Endothelial cell of umbilical vein (primary cell): ENCODE measurements at regions not wholly inside any gene's neighbourhood (a gene's known extent, or its start where the extent isn't known, plus 50 kb on each side); places are given as distances from the start of the nearest gene placed in this dataset.

Experiments
- BruUV-seq: library from RNA; stranded (reverse); fragments of 400-500 nt; replicated peaks from 2 replicates; lab custom pipeline; 2021; lab: Mats Ljungman, UMichigan
- CTCF ChIA-PET: fragments of 300-600, 350-600 bp; sonication (Branson Sonifier 250); formaldehyde crosslinking; loops from one replicate; lab custom pipeline; 2021; ENCODE audit warnings: antibody characterized with exemption, inconsistent platforms; lab: Charles Lee
- POLR2A ChIA-PET: fragments of 300-600, 350-600 bp; sonication (Branson Sonifier 250); formaldehyde crosslinking; loops from one replicate; lab custom pipeline; 2021; ENCODE audit warnings: antibody characterized with exemption, inconsistent platforms; lab: Charles Lee
- DNase-seq: peaks from one replicate; pipeline ENCODE4 v3.0.0-alpha.2; 2011; ENCODE audit warnings: low read depth, low spot score
- FAIRE-seq: peaks from 2 replicates; lab custom pipeline; 2011; peaks lifted over from hg19 to GRCh38; lab: Jason Lieb, UNC
- H2AFZ ChIP-seq: 2 replicates; pipeline ENCODE4 v1.6.0; 2012; ENCODE audit warnings: low read depth, low read length, control low read depth, inconsistent platforms
- H3K27ac ChIP-seq: 2 replicates; pipeline ENCODE4 v1.5.1; 2011; ENCODE audit warnings: low read depth, mild to moderate bottlenecking, control low read depth, low read length, moderate library complexity; ENCODE audit not compliant: insufficient read depth
- H3K27me3 ChIP-seq, 2 experiments: 2 replicates each; pipeline versions ENCODE4 v1.6.0 to v1.6.1; 2011; ENCODE audit warnings: low read length in 2 of 2, mixed read lengths in 1 of 2; ENCODE audit not compliant: control insufficient read depth in 2 of 2, insufficient read depth in 2 of 2
- H3K36me3 ChIP-seq, 2 experiments: 2 replicates in 1 of 2; 3 replicates in 1 of 2; pipeline ENCODE4 v1.5.1; 2011; ENCODE audit warnings: low read length in 2 of 2, mild to moderate bottlenecking in 1 of 2, moderate library complexity in 1 of 2; ENCODE audit not compliant: control insufficient read depth in 2 of 2, insufficient read depth in 2 of 2; ENCODE audit errors: extremely low read depth in 1 of 2
- H3K4me1 ChIP-seq: 3 replicates; pipeline ENCODE4 v1.5.1; 2011; ENCODE audit warnings: mild to moderate bottlenecking, low read length; ENCODE audit not compliant: control insufficient read depth, insufficient read depth; ENCODE audit errors: extremely low read depth
- H3K4me2 ChIP-seq: 2 replicates; pipeline ENCODE4 v1.6.1; 2011; ENCODE audit warnings: low read length, control low read depth, mixed read lengths; ENCODE audit not compliant: insufficient read depth
- H3K4me3 ChIP-seq, 3 experiments: fragments of 200-600 bp in 1 of 3; sonication (generic), shearing (Covaris generic) in 1 of 3; replicated peaks in 1 of 3; 2 replicates each; pipeline ENCODE4 v1.5.1; 2011 to 2016; ENCODE audit warnings: control low read depth in 3 of 3, low read length in 3 of 3, mild to moderate bottlenecking in 2 of 3, inconsistent platforms in 1 of 3, low read depth in 1 of 3, moderate library complexity in 1 of 3; ENCODE audit not compliant: insufficient read depth in 1 of 3
- H3K79me2 ChIP-seq: 2 replicates; pipeline ENCODE4 v1.6.0; 2012; ENCODE audit warnings: low read length, inconsistent platforms; ENCODE audit not compliant: control insufficient read depth, insufficient read depth
- H3K9ac ChIP-seq: replicated peaks from 2 replicates; pipeline ENCODE3; 2011; ENCODE audit warnings: low read length, control low read depth; ENCODE audit not compliant: insufficient read depth; ENCODE audit errors: extremely low read depth
- H3K9me1 ChIP-seq: replicated peaks from 3 replicates; pipeline ENCODE4 v1.6.0; 2011; ENCODE audit warnings: mild to moderate bottlenecking, low read length; ENCODE audit not compliant: control insufficient read depth, insufficient read depth; ENCODE audit errors: extremely low read depth
- H3K9me3 ChIP-seq: replicated peaks from 2 replicates; pipeline ENCODE4 v1.5.1; 2012; ENCODE audit warnings: low read length, inconsistent platforms; ENCODE audit not compliant: control insufficient read depth, insufficient read depth
- H4K20me1 ChIP-seq: replicated peaks from 2 replicates; pipeline ENCODE3; 2011; ENCODE audit warnings: mild to moderate bottlenecking, low read length; ENCODE audit not compliant: control insufficient read depth, insufficient read depth; ENCODE audit errors: extremely low read depth
- FOS ChIP-seq: IDR thresholded peaks from 2 replicates; pipeline ENCODE4 v1.6.1; 2011; ENCODE audit warnings: mild to moderate bottlenecking, low read length, moderate library complexity, borderline replicate concordance; ENCODE audit not compliant: insufficient read depth
- GATA2 ChIP-seq: IDR thresholded peaks from 2 replicates; pipeline ENCODE4 v1.7.0; 2011; ENCODE audit warnings: low read depth, mild to moderate bottlenecking, moderate library complexity, mixed read lengths, low read length; ENCODE audit not compliant: insufficient read length, insufficient read depth
- JUN ChIP-seq: IDR thresholded peaks from 2 replicates; pipeline ENCODE4 v1.6.1; 2011; ENCODE audit warnings: borderline replicate concordance, low read depth; ENCODE audit not compliant: insufficient read length, insufficient read depth
- POLR2A ChIP-seq: IDR thresholded peaks from 2 replicates; pipeline ENCODE4 v1.6.1; 2012; ENCODE audit warnings: low read depth, mild to moderate bottlenecking, control low read depth, low read length
- POLR2AphosphoS5 ChIP-seq: IDR thresholded peaks from 2 replicates; pipeline ENCODE4 v1.6.1; 2012; ENCODE audit warnings: low read depth, mild to moderate bottlenecking, control low read depth, low read length, moderate library complexity; ENCODE audit not compliant: insufficient read depth
- dilution Hi-C: fragments of 300-500 bp; cut with MboI; formaldehyde crosslinking; loops from one replicate; pipeline ENCODE4 v1.15.0; 2019; ENCODE audit warnings: low sequenced_read_pairs; ENCODE audit not compliant: extremely low pct_ligation_motif_present
- intact Hi-C: fragments of 100-400 bp; cut with micrococcal nuclease; formaldehyde crosslinking; loops from one replicate; pipeline ENCODE4 v1.10.0; 2022
- TF ChIP-seq, protein P1 (sequence below): IDR thresholded peaks from 2 replicates; pipeline ENCODE4 v1.6.1; 2011; ENCODE audit not compliant: insufficient read depth, insufficient read length
- TF ChIP-seq, protein P2 (sequence below), 2 donors: IDR thresholded peaks; 1 replicate in 1 of 2; 2 replicates in 1 of 2; pipeline ENCODE4 v1.5.1; 2011; ENCODE audit warnings: low read length in 2 of 2, mild to moderate bottlenecking in 2 of 2, moderate library complexity in 2 of 2, control low read depth in 1 of 2, inconsistent platforms in 1 of 2, low read depth in 1 of 2; ENCODE audit not compliant: insufficient read depth in 1 of 2; ENCODE audit errors: extremely low read depth in 1 of 2

DNA sequence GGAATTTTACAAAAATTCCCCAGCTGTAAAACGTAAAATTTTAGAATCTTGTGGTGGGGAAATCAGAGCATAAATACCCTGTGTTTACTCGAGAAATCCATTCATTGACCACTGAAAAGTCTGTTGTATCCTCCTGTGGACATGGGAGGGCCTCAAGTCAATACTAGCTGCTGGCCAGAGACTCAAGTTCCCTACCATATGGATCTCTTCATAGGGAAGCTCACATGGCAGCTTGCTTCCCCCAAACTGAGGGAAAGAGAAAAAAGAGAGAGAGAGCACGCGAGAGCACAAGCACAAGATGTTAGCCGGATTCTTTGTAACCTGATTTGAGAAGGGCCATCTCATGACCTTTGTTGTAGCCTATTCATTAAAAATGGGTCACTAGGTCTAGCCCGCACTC, 591.9 kb downstream of the LRRC70 start:
- Histone ChIP-seq H3K4me1 (no peaks in the 10 kb centered on the region), H3K9me1 (no peaks in the 10 kb centered on the region), H4K20me1 (no peaks in the 10 kb centered on the region), H3K27me3 (no peaks in the 10 kb centered on the region), H3K9ac (no peak overlapping the region), H3K79me2 (no peaks in the 10 kb centered on the region), H3K27ac (no peak overlapping the region), H3K36me3 (no peaks in the 10 kb centered on the region), H3K4me3 (no peak overlapping the region), H2AFZ (no peak overlapping the region), H3K9me3 (no peaks in the 10 kb centered on the region), H3K4me2 (no peak overlapping the region)
- no TSS peak for BruUV-seq
- ChIA-PET CTCF (no interaction called here), POLR2A (no interaction called here)
- FAIRE-seq (no peak), DNase-seq (no peak)
- intact Hi-C loops = no loop called here
- TF ChIP-seq FOS (no peak), GATA2 (no peak), POLR2A (no peak)
- dilution Hi-C loops = no loop called here

DNA sequence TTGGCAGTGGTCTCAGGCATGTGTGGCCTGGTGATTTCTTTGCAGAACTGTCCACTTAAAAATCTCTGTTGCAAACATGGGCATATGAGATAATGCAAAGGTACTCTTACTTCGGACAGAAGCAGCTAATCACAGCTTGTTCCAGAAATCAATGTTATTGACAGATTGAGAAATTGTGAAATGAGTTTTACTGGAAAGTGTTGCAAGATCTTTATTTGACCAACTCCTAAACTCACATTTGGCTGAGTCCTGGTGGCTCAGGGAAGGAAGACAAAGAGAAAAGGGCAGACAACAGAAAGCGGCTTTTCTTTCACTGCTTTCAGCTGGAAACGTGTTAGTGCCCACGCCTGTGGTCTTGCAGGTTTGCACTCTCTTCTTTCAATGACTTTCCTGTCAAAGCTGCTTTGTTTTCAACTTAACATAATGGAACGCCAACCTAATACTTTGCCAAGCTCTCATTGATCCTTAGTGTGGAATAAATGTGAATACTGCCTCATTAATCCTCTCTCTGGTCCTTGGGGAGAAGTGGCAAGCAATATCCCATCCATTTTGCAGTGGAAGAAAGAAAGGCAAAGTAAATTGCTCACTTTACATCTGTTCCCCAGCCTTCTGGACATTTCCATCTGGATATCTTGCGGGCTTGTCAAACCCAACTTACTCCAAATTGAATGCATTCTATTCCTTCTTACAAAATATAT, 586.4 kb downstream of the LRRC70 start:
- DNase-seq (no peak), FAIRE-seq (no peak)
- intact Hi-C loops (no loop called here), dilution Hi-C loops (no loop called here)
- Histone ChIP-seq H3K9me1 (no peaks in the 10 kb centered on the region), H3K4me2 (no peak overlapping the region), H2AFZ (no peak overlapping the region), H3K9ac (no peak overlapping the region), H4K20me1 (no peaks in the 10 kb centered on the region), H3K79me2 (no peaks in the 10 kb centered on the region), H3K36me3 (no peaks in the 10 kb centered on the region), H3K27ac (no peak overlapping the region), H3K4me1 (no peaks in the 10 kb centered on the region), H3K9me3 (no peaks in the 10 kb centered on the region), H3K27me3 (no peaks in the 10 kb centered on the region), H3K4me3 (no peak overlapping the region)
- ChIA-PET POLR2A (no interaction called here), CTCF (no interaction called here)
- no TSS peak for BruUV-seq
- TF ChIP-seq GATA2 (no peak), FOS (no peak), JUN (no peak), POLR2AphosphoS5 (no peak)
- TF ChIP-seq, protein P1, sequence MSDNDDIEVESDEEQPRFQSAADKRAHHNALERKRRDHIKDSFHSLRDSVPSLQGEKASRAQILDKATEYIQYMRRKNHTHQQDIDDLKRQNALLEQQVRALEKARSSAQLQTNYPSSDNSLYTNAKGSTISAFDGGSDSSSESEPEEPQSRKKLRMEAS = no peak
- TF ChIP-seq, protein P2, sequence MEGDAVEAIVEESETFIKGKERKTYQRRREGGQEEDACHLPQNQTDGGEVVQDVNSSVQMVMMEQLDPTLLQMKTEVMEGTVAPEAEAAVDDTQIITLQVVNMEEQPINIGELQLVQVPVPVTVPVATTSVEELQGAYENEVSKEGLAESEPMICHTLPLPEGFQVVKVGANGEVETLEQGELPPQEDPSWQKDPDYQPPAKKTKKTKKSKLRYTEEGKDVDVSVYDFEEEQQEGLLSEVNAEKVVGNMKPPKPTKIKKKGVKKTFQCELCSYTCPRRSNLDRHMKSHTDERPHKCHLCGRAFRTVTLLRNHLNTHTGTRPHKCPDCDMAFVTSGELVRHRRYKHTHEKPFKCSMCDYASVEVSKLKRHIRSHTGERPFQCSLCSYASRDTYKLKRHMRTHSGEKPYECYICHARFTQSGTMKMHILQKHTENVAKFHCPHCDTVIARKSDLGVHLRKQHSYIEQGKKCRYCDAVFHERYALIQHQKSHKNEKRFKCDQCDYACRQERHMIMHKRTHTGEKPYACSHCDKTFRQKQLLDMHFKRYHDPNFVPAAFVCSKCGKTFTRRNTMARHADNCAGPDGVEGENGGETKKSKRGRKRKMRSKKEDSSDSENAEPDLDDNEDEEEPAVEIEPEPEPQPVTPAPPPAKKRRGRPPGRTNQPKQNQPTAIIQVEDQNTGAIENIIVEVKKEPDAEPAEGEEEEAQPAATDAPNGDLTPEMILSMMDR (IDR thresholded peaks at IDR 0.05; ENCODE audit: extremely low read depth in 1 of 2, insufficient read depth in 1 of 2, low read depth in 1 of 2, low read length in 2 of 2) = no peak
